HepG2 (cell line): ENCODE measurements at regions not wholly inside any gene's neighbourhood (a gene's known extent, or its start where the extent isn't known, plus 50 kb on each side); places are given as distances from the start of the nearest gene placed in this dataset.

Experiments
- ATAC-seq: fragments of 200-7000 bp; cut with Tn5 transposase; 3 replicates; pipeline ENCODE4 v1.9.1; 2020; ENCODE audit warnings: mild to moderate bottlenecking, moderate library complexity
- BruUV-seq: library from RNA; stranded (reverse); fragments of 400-500 nt; replicated peaks from 2 replicates; lab custom pipeline; 2021; lab: Mats Ljungman, UMichigan
- CTCF ChIA-PET: fragments of 300-600 bp; formaldehyde crosslinking; extraction: SDS; loops from one replicate; lab custom pipeline; 2021; ENCODE audit warnings: low total read pairs, inconsistent platforms, low intra/inter-chr PET ratio; lab: Yijun Ruan, JAX
- POLR2A ChIA-PET: fragments of 350-600 bp; sonication (Branson Sonifier 250); formaldehyde crosslinking; loops from one replicate; lab custom pipeline; 2020; ENCODE audit warnings: antibody characterized with exemption, inconsistent platforms; lab: Yijun Ruan, JAX
- DNase-seq: peaks from one replicate; pipeline ENCODE4 v3.0.0-alpha.2; 2015; ENCODE audit warnings: low spot score
- FAIRE-seq: peaks from 3 replicates; lab custom pipeline; 2011; peaks lifted over from hg19 to GRCh38; lab: Jason Lieb, UNC
- H2AFZ ChIP-seq: one replicate; pipeline ENCODE4 v1.6.1; 2011; ENCODE audit warnings: low read length, inconsistent platforms
- H3K27ac ChIP-seq: fragments of 300-600 bp; 3 replicates; pipeline ENCODE4 v1.8.0; 2011; ENCODE audit warnings: mixed run types, mild to moderate bottlenecking, mixed read lengths, low read length, inconsistent platforms; ENCODE audit not compliant: insufficient read depth; ENCODE audit errors: extremely low read length
- H3K27me3 ChIP-seq, 2 experiments: fragments of 200-600 bp in 1 of 2; 2 replicates in 1 of 2; 3 replicates in 1 of 2; pipeline versions ENCODE4 v1.6.0 to v1.8.0; 2011; ENCODE audit warnings: low read length in 2 of 2, mild to moderate bottlenecking in 2 of 2, moderate library complexity in 2 of 2, inconsistent platforms in 1 of 2; ENCODE audit not compliant: insufficient read depth in 2 of 2, control insufficient read depth in 1 of 2
- H3K36me3 ChIP-seq, 2 experiments: fragments of 200-600 bp in 1 of 2; replicated peaks in 1 of 2; 2 replicates in 1 of 2; 3 replicates in 1 of 2; pipeline versions ENCODE4 v1.5.1 to v1.8.0; 2011; ENCODE audit warnings: low read length in 2 of 2, inconsistent platforms in 1 of 2; ENCODE audit not compliant: insufficient read depth in 2 of 2, control insufficient read depth in 1 of 2
- H3K4me1 ChIP-seq: 2 replicates; pipeline ENCODE4 v1.5.1; 2012; ENCODE audit warnings: low read length, inconsistent platforms; ENCODE audit not compliant: insufficient read depth
- H3K4me2 ChIP-seq: 2 replicates; pipeline ENCODE4 v1.6.0; 2011; ENCODE audit warnings: low read depth, low read length, inconsistent platforms
- H3K4me3 ChIP-seq, 3 experiments: fragments of 200-600 bp in 1 of 3; sonication (generic), shearing (Covaris generic) in 1 of 3; replicated peaks in 1 of 3; 2 replicates each; pipeline ENCODE4 v1.5.1; 2011 to 2016; ENCODE audit warnings: low read length in 3 of 3, inconsistent platforms in 2 of 3, low read depth in 2 of 3, mild to moderate bottlenecking in 2 of 3, control low read depth in 1 of 3, mixed read lengths in 1 of 3; ENCODE audit not compliant: insufficient read depth in 1 of 3
- H3K79me2 ChIP-seq: one replicate; pipeline ENCODE4 v1.6.1; 2011; ENCODE audit warnings: low read length, inconsistent platforms; ENCODE audit not compliant: insufficient read depth
- H3K9ac ChIP-seq: 2 replicates; pipeline ENCODE4 v1.6.0; 2011; ENCODE audit warnings: mild to moderate bottlenecking, low read depth, low read length, inconsistent platforms; ENCODE audit not compliant: insufficient read depth
- H3K9me3 ChIP-seq: 2 replicates; pipeline ENCODE4 v1.5.1; 2012; ENCODE audit warnings: mild to moderate bottlenecking, low read length
- H4K20me1 ChIP-seq: 2 replicates; pipeline ENCODE4 v1.6.0; 2011; ENCODE audit warnings: inconsistent platforms, mild to moderate bottlenecking, low read length, moderate library complexity; ENCODE audit not compliant: insufficient read depth
- BCLAF1 ChIP-seq: fragments of 450-650 bp; IDR thresholded peaks from 2 replicates; pipeline ENCODE4 v1.6.1; 2017; ENCODE audit warnings: mild to moderate bottlenecking
- GMEB2 ChIP-seq: IDR thresholded peaks from 2 replicates; pipeline ENCODE4 v1.6.1; 2016; ENCODE audit warnings: missing biosample characterization, missing genetic modification reagents, low read depth
- HNRNPH1 ChIP-seq: fragments of 200-400 bp; formaldehyde crosslinking; optimal IDR thresholded peaks from 2 replicates; pipeline ENCODE3; 2017; ENCODE audit warnings: mild to moderate bottlenecking, low read depth, low read length
- PPARG ChIP-seq: conservative IDR thresholded peaks from 2 replicates; pipeline ENCODE4 v1.6.1; 2016; ENCODE audit warnings: missing biosample characterization, missing genetic modification reagents
- TOPORS ChIP-seq: sonication (generic); formaldehyde crosslinking; IDR thresholded peaks from 2 replicates; pipeline ENCODE4 v1.8.0; 2023; ENCODE audit warnings: mild to moderate bottlenecking, missing genetic modification reagents
- ZC3H13 ChIP-seq: sonication (generic); formaldehyde crosslinking; IDR thresholded peaks from 2 replicates; pipeline ENCODE4 v1.8.1; 2023; ENCODE audit warnings: mild to moderate bottlenecking, missing genetic modification reagents, moderate library complexity
- ZNF10 ChIP-seq: sonication (generic); formaldehyde crosslinking; IDR thresholded peaks from 2 replicates; pipeline ENCODE4 v1.4.0; 2020; ENCODE audit warnings: mild to moderate bottlenecking, low read depth, missing genetic modification reagents, borderline replicate concordance
- ZNF329 ChIP-seq: sonication (generic); formaldehyde crosslinking; IDR thresholded peaks from 2 replicates; pipeline ENCODE4 v1.9.0; 2021; ENCODE audit warnings: low read depth, mild to moderate bottlenecking, missing genetic modification reagents
- ZNF367 ChIP-seq: sonication (generic); formaldehyde crosslinking; IDR thresholded peaks from 2 replicates; pipeline ENCODE4 v1.4.0; 2020; ENCODE audit warnings: missing genetic modification reagents, borderline replicate concordance
- ZNF451 ChIP-seq: sonication (generic); formaldehyde crosslinking; IDR thresholded peaks from 2 replicates; pipeline ENCODE4 v1.5.0; 2020; ENCODE audit warnings: mild to moderate bottlenecking, missing genetic modification reagents
- ZNF503 ChIP-seq: sonication (generic); formaldehyde crosslinking; IDR thresholded peaks from 2 replicates; pipeline ENCODE4 v1.4.0; 2020; ENCODE audit warnings: missing genetic modification reagents
- ZNF761 ChIP-seq: sonication (generic); formaldehyde crosslinking; conservative IDR thresholded peaks from 2 replicates; pipeline ENCODE4 v1.4.0; 2020; ENCODE audit warnings: mild to moderate bottlenecking, missing genetic modification reagents
- WGBS: methylation state at CpG from one replicate; pipeline ENCODE4 v1.1.6; 2017; ENCODE audit warnings: low lambda C conversion rate; 5-methylcytosine and 5-hydroxymethylcytosine counted together
- in situ Hi-C: cut with HindIII; loops from 2 replicates; pipeline ENCODE4 v1.10.0; 2017; ENCODE audit warnings: low pct_unique_long_range_greater_than_20kb; ENCODE audit not compliant: extremely low pct_ligation_motif_present
- intact Hi-C: fragments of 100-400 bp; cut with micrococcal nuclease; formaldehyde crosslinking; loops from one replicate; pipeline ENCODE4 v1.10.0; 2022; ENCODE audit not compliant: unreplicated experiment

GRCh38 chr13:83311886-83312577, 570.2 kb downstream of the SLITRK1 start:
- Histone ChIP-seq H3K27me3 (no peaks in the 10 kb centered on the region), H3K9me3 (peaks cover 9% of the 10 kb centered on the region), H3K4me3 (no peak overlapping the region), H3K4me1 (no peaks in the 10 kb centered on the region), H3K79me2 (no peaks in the 10 kb centered on the region), H3K27ac (no peak overlapping the region), H3K4me2 (no peak overlapping the region), H2AFZ (no peak overlapping the region), H4K20me1 (no peaks in the 10 kb centered on the region), H3K36me3 (no peaks in the 10 kb centered on the region), H3K9ac (no peak overlapping the region)
- DNase-seq, result no peak
- ATAC-seq, result no peak
- BruUV-seq, result no TSS peak
- intact Hi-C loops (no loop called here), in situ Hi-C loops (no loop called here)
- WGBS, result 0% methylated on average over 2 of the region's 2 CpGs
- no peak for FAIRE-seq
- CTCF ChIA-PET, result no interaction called here
- TF ChIP-seq ZNF329 (CRISPR knock-in tag), result no peak
- TF ChIP-seq PPARG (CRISPR knock-in tag), result no peak
- TF ChIP-seq ZNF503 (CRISPR knock-in tag), result no peak
- no peak for TF ChIP-seq BCLAF1
- no peak for TF ChIP-seq ZNF451 (CRISPR knock-in tag)
- TF ChIP-seq HNRNPH1, result no peak
- no peak for TF ChIP-seq TOPORS
- TF ChIP-seq ZNF367, result no peak
- TF ChIP-seq GMEB2 (CRISPR knock-in tag), result no peak
- no peak for TF ChIP-seq ZNF10 (CRISPR knock-in tag)
- no peak for TF ChIP-seq ZNF761 (CRISPR knock-in tag)
- TF ChIP-seq ZC3H13 (CRISPR knock-in tag), result no peak
- POLR2A ChIA-PET, result no interaction called here
